OCI-LY7 (cell line): ENCODE measurements at regions not wholly inside any gene's neighbourhood (a gene's known extent, or its start where the extent isn't known, plus 50 kb on each side); places are given as distances from the start of the nearest gene placed in this dataset.

Experiments used
- BruUV-seq: library from RNA; stranded (reverse); fragments of 400-500 nt; replicated peaks from 2 replicates; lab custom pipeline; 2021; lab: Mats Ljungman, UMichigan
- CTCF ChIA-PET: fragments of 300-600 bp; sonication (Branson Sonifier 250); formaldehyde crosslinking; loops from one replicate; lab custom pipeline; 2022; ENCODE audit warnings: antibody characterized with exemption; ENCODE audit not compliant: unreplicated experiment; lab: Charles Lee
- POLR2A ChIA-PET: fragments of 300-600 bp; sonication (Branson Sonifier 250); formaldehyde crosslinking; loops from one replicate; lab custom pipeline; 2022; ENCODE audit warnings: antibody characterized with exemption; lab: Charles Lee
- DNase-seq: peaks from one replicate; pipeline ENCODE4 v3.0.0-alpha.2; 2015; ENCODE audit warnings: low spot score
- H2AFZ ChIP-seq: fragments of 200-600 bp; sonication (generic), shearing (Covaris generic); 2 replicates; pipeline ENCODE4 v1.6.1; 2014; ENCODE audit warnings: mild to moderate bottlenecking, antibody characterized with exemption, low read length, moderate library complexity
- H3K27ac ChIP-seq: fragments of 200-600 bp; sonication (generic); 2 replicates; pipeline ENCODE4 v1.5.1; 2014; ENCODE audit warnings: mixed run types, low read depth, mild to moderate bottlenecking, moderate library complexity, low read length, inconsistent platforms; ENCODE audit not compliant: poor library complexity, severe bottlenecking
- H3K36me3 ChIP-seq: fragments of 200-600 bp; sonication (generic); 2 replicates; pipeline ENCODE4 v1.6.1; 2014; ENCODE audit warnings: mild to moderate bottlenecking, antibody characterized with exemption, low read length, moderate library complexity, mixed read lengths; ENCODE audit not compliant: insufficient read depth
- H3K4me1 ChIP-seq: fragments of 200-600 bp; sonication (generic); 2 replicates; pipeline ENCODE4 v1.5.1; 2014; ENCODE audit warnings: mild to moderate bottlenecking, low read length; ENCODE audit not compliant: insufficient read depth, poor library complexity, severe bottlenecking
- H3K4me2 ChIP-seq: fragments of 200-600 bp; sonication (generic); 2 replicates; pipeline ENCODE4 v1.6.1; 2014; ENCODE audit warnings: mild to moderate bottlenecking, low read length
- H3K4me3 ChIP-seq: fragments of 200-600 bp; sonication (generic); 2 replicates; pipeline ENCODE4 v1.5.1; 2014; ENCODE audit warnings: mild to moderate bottlenecking, low read depth, low read length; ENCODE audit not compliant: poor library complexity, severe bottlenecking
- H3K79me2 ChIP-seq: fragments of 200-600 bp; sonication (generic); 2 replicates; pipeline ENCODE4 v1.6.1; 2016; ENCODE audit warnings: low read depth, mild to moderate bottlenecking, low read length, moderate library complexity, mixed read lengths; ENCODE audit not compliant: insufficient read depth
- H3K9me2 ChIP-seq: fragments of 200-600 bp; sonication (generic); 2 replicates; pipeline ENCODE4 v1.6.1; 2016; ENCODE audit warnings: mild to moderate bottlenecking, low read length, mixed read lengths; ENCODE audit not compliant: insufficient read depth
- H3K9me3 ChIP-seq: fragments of 200-600 bp; sonication (generic); 2 replicates; pipeline ENCODE4 v1.6.1; 2014; ENCODE audit warnings: mild to moderate bottlenecking, mixed run types, low read length, mixed read lengths
- H4K20me1 ChIP-seq: fragments of 200-600 bp; sonication (generic); 2 replicates; pipeline ENCODE4 v1.6.1; 2014; ENCODE audit warnings: mild to moderate bottlenecking, antibody characterized with exemption, low read length, moderate library complexity, mixed read lengths; ENCODE audit not compliant: insufficient read depth
- CTCF ChIP-seq: fragments of 200-600 bp; sonication (generic); conservative IDR thresholded peaks from 2 replicates; pipeline ENCODE4 v1.5.1; 2014; ENCODE audit warnings: mild to moderate bottlenecking, antibody characterized with exemption, low read length, moderate library complexity, mixed read lengths
- EZH2phosphoT487 ChIP-seq: fragments of 200-600 bp; sonication (generic); IDR thresholded peaks from 2 replicates; pipeline ENCODE4 v1.6.1; 2018; ENCODE audit warnings: low read depth, borderline replicate concordance, mild to moderate bottlenecking, mixed run types, antibody characterized with exemption, low read length, moderate library complexity, mixed read lengths
- intact Hi-C: fragments of 100-400 bp; cut with micrococcal nuclease; formaldehyde crosslinking; loops from one replicate; pipeline ENCODE4 v1.10.0; 2022; ENCODE audit not compliant: unreplicated experiment

GRCh38 chr9:8134635-8135034 is 335.1 kb upstream of the DMAC1 start:
- H3K4me1 ChIP-seq, result no peaks in the 10 kb centered on the region
- intact Hi-C loops, result no loop called here
- H2AFZ ChIP-seq, result no peak overlapping the region
- H3K36me3 ChIP-seq, result no peaks in the 10 kb centered on the region
- H3K9me2 ChIP-seq, result no peaks in the 10 kb centered on the region
- no TSS peak for BruUV-seq
- no peaks in the 10 kb centered on the region for H3K9me3 ChIP-seq
- H3K4me3 ChIP-seq, result no peak overlapping the region
- ChIA-PET CTCF (no interaction called here), POLR2A (no interaction called here)
- no peaks in the 10 kb centered on the region for H3K79me2 ChIP-seq
- no peak overlapping the region for H3K4me2 ChIP-seq
- H4K20me1 ChIP-seq, result no peaks in the 10 kb centered on the region
- H3K27ac ChIP-seq, result no peak overlapping the region
- TF ChIP-seq EZH2phosphoT487 (no peak), CTCF (no peak)
- no peak for DNase-seq

GRCh38 chr9:8133606-8134005 is 334.0 kb upstream of the DMAC1 start:
- Histone ChIP-seq H3K4me3 (no peak overlapping the region), H3K36me3 (no peaks in the 10 kb centered on the region), H2AFZ (no peak overlapping the region), H3K9me2 (no peaks in the 10 kb centered on the region), H3K4me1 (no peaks in the 10 kb centered on the region), H3K79me2 (no peaks in the 10 kb centered on the region), H3K27ac (no peak overlapping the region), H3K9me3 (no peaks in the 10 kb centered on the region), H3K4me2 (no peak overlapping the region), H4K20me1 (no peaks in the 10 kb centered on the region)
- ChIA-PET POLR2A (interaction anchor here (0.6 to 1.1 kb wide), 3 partner anchors 47 to 1201 kb away, joined by 3 to 5 read pairs (median 3); no protein-coding TSS in a partner anchor), CTCF (no interaction called here)
- intact Hi-C loops, result no loop called here
- TF ChIP-seq CTCF, result no peak
- no peak for TF ChIP-seq EZH2phosphoT487
- DNase-seq, result no peak
- BruUV-seq, result no TSS peak

GRCh38 chr9:8115570-8115969 is 316.0 kb upstream of the DMAC1 start:
- intact Hi-C loops, result no loop called here

More at GRCh38 chr9:8115570-8115969, 316.0 kb upstream of the DMAC1 start:
- Histone ChIP-seq H3K9me3 (no peaks in the 10 kb centered on the region), H3K4me3 (no peak overlapping the region), H3K4me2 (no peak overlapping the region), H3K9me2 (no peaks in the 10 kb centered on the region), H3K4me1 (no peaks in the 10 kb centered on the region), H3K36me3 (no peaks in the 10 kb centered on the region), H3K27ac (no peak overlapping the region), H2AFZ (no peak overlapping the region), H3K79me2 (no peaks in the 10 kb centered on the region), H4K20me1 (no peaks in the 10 kb centered on the region)
- CTCF ChIA-PET, result no interaction called here
- DNase-seq, result no peak
- TF ChIP-seq CTCF, result no peak
- no peak for TF ChIP-seq EZH2phosphoT487
- no TSS peak for BruUV-seq
- POLR2A ChIA-PET, result no interaction called here
